ENCODE measurements at regions not wholly inside any gene's neighbourhood (a gene's known extent, or its start where the extent isn't known, plus 50 kb on each side); places are given as distances from the start of the nearest gene placed in this dataset.

GRCh38 chr13:22655106-22655852, 525.5 kb upstream of the SGCG start:
- no peak for TF ChIP-seq POLR2A (IDR thresholded peaks at IDR 0.05; ENCODE audit: low read length)
- TF ChIP-seq GATA1 (IDR thresholded peaks at IDR 0.05; ENCODE audit: low read depth, low read length) = no peak
